ENCODE measurements at regions not wholly inside any gene's neighbourhood (a gene's known extent, or its start where the extent isn't known, plus 50 kb on each side); places are given as distances from the start of the nearest gene placed in this dataset.

DNA sequence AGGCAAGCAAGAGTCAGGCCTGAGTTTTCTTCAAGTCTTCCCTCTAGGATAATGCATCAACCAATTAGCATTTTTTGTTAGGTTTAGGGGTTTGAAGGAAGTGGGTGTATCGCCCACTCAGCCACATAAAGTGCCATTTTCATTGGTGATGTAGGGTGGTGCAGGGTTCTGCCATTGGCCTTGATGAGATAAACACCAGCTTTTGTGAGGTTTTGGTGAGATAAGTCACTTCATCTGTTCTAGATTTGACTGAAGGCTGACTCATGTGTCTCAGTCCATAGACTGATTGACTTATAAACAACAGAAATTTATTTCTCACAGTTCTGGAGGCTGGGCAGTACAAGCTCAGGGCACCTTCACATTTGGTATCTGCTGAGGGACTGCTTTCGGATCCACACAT, 84.5 kb upstream of the C3orf80 start:
- no peak for DNase-seq (ENCODE audit: low spot score)
- no peak overlapping the region for H3K4me3 ChIP-seq
- H3K36me3 ChIP-seq: no peaks in the 10 kb centered on the region
- TF ChIP-seq, protein P1, sequence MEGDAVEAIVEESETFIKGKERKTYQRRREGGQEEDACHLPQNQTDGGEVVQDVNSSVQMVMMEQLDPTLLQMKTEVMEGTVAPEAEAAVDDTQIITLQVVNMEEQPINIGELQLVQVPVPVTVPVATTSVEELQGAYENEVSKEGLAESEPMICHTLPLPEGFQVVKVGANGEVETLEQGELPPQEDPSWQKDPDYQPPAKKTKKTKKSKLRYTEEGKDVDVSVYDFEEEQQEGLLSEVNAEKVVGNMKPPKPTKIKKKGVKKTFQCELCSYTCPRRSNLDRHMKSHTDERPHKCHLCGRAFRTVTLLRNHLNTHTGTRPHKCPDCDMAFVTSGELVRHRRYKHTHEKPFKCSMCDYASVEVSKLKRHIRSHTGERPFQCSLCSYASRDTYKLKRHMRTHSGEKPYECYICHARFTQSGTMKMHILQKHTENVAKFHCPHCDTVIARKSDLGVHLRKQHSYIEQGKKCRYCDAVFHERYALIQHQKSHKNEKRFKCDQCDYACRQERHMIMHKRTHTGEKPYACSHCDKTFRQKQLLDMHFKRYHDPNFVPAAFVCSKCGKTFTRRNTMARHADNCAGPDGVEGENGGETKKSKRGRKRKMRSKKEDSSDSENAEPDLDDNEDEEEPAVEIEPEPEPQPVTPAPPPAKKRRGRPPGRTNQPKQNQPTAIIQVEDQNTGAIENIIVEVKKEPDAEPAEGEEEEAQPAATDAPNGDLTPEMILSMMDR (IDR thresholded peaks at IDR 0.05): no peak
- no peak overlapping the region for H3K27ac ChIP-seq
- H3K27me3 ChIP-seq: no peaks in the 10 kb centered on the region
- no peaks in the 10 kb centered on the region for H3K4me1 ChIP-seq
- H3K9me3 ChIP-seq: peaks cover 7 to 11% of the 10 kb centered on the region in 2 donors

DNA sequence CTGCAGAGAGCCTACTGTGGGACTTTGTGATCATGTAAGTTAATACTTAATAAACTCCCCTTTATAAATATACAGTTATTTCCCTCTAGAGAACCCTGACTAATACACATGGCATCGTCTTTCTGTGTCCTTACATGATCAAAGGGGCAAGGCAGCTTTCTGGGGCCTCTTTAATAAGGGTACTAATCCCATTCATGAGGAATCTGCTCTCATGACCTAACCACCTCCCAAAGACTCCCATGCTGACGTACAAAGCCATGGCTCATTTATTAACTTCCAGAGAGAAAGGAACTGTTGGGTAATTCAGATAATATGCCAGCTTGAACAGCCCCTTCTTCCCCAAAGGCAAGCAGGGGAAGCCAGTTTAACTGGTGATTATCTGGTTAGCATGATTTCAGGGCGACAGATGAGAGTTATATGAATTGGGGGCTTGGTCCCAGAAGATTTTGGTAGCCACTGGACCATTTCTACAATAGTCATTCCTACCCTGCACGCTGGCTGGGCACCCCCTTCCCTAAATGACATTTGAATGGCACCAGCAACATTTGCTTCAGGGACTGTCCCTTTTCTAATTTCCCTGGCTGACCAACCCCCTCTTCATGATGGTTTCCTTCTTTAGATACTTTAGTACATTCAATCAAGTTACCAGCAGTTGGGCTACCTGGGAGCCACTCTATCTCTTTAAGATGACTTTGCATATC, 83.6 kb upstream of the C3orf80 start:
- H3K27ac ChIP-seq: no peak overlapping the region
- no peak overlapping the region for H3K4me3 ChIP-seq
- peaks cover 7 to 11% of the 10 kb centered on the region in 2 donors for H3K9me3 ChIP-seq
- DNase-seq (ENCODE audit: low spot score): no peak
- H3K4me1 ChIP-seq: no peaks in the 10 kb centered on the region
- TF ChIP-seq, protein P1 (IDR thresholded peaks at IDR 0.05): no peak
- no peaks in the 10 kb centered on the region for H3K36me3 ChIP-seq
- H3K27me3 ChIP-seq: no peaks in the 10 kb centered on the region

DNA sequence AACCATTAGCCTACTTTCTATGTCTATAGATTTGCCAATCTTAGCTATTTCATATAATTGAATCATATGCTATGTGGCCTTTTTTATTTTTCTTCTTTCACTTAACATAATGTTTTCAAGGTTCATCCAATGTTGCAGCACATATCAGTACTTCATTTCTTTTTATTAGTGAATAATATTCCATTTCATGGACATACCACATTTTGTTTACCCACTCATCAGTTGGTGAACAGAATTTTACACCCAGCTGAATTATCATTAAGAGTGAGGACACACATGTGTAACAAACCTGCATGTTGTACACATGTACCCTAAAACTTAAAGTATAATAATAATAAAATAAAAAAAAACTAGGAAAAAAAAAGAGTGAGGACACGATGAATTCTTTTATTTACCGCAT, 81.7 kb upstream of the C3orf80 start:
- TF ChIP-seq, protein P1 (IDR thresholded peaks at IDR 0.05): no peak
- H3K27ac ChIP-seq: no peak overlapping the region

DNA sequence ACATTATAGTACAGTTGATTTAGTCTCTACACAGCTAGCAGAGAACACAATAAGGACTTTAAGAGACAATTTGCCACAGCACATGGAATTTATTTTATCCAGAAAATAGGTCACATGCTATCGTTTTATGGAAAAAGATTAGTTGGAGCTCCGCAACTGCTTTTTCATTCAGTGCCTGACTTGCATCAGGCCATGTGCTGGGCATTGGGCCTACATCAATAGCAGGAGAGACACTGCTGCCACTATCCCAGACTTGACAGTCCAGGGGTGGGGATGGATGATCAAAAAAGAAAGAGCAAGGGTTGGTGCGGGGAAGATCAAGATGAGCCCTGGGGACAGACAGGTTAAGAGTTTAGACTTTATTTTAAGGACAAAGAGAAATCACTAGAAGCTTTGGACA, 75.2 kb upstream of the C3orf80 start:
- TF ChIP-seq, protein P1 (IDR thresholded peaks at IDR 0.05): no peak
- Histone ChIP-seq H3K36me3 (no peaks in the 10 kb centered on the region), H3K4me3 (no peak overlapping the region), H3K4me1 (no peaks in the 10 kb centered on the region), H3K9me3 (no peaks in the 10 kb centered on the region), H3K27ac (peak overlapping the region in 1 of 2 donors; percentile 37), H3K27me3 (no peaks in the 10 kb centered on the region)
- no peak for DNase-seq (ENCODE audit: low spot score)

More for the DNA sequence above, 81.7 kb upstream of the C3orf80 start:
- H3K36me3 ChIP-seq: no peaks in the 10 kb centered on the region
- no peak for DNase-seq (ENCODE audit: low spot score)
- no peaks in the 10 kb centered on the region for H3K27me3 ChIP-seq
- H3K4me3 ChIP-seq: no peak overlapping the region
- H3K4me1 ChIP-seq: no peaks in the 10 kb centered on the region
- peaks cover 7 to 11% of the 10 kb centered on the region in 2 donors for H3K9me3 ChIP-seq

DNA sequence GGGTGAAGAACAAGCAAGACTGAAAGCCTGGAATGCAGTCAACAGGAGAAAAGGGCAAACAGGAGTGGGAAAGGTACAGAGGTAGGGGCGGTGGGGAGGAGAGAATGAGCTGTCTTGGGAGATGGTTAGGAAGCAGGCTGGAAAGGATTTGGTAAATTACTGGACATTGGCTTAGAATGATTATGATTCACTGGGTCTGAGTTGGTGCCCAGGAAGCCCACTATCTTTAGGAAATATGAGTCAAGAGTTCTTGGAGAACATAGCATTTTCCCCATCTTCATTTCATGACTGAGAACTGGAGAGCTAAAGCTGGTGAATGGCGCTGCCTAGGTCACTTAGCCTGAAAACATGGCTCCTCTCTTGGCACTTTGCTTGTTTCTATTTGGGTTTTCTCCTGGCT, 74.7 kb upstream of the C3orf80 start:
- peak overlapping the region in 1 of 2 donors; percentile 37 for H3K27ac ChIP-seq
- no peaks in the 10 kb centered on the region for H3K9me3 ChIP-seq
- no peak overlapping the region for H3K4me3 ChIP-seq
- DNase-seq (ENCODE audit: low spot score): no peak
- H3K27me3 ChIP-seq: no peaks in the 10 kb centered on the region
- no peaks in the 10 kb centered on the region for H3K4me1 ChIP-seq
- TF ChIP-seq, protein P1 (IDR thresholded peaks at IDR 0.05): no peak
- no peaks in the 10 kb centered on the region for H3K36me3 ChIP-seq

DNA sequence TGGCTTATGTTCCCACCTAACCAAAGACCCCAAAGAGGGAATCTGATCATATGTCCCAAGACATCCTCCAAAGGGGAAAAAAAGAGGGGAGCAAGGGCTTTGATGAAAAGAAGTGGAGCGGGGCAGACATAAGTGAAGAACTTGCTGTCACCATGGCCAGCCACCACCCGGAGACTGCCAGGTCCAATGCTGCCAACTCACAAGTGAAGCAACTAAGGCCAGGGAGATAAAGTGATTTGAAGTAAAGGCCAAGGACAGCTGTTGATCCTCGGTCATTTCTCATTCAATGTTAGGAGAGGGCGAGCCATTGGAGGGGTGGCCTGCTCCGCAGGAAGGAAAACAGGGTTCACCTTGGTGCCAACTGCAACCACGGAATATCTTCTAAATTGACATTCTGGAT, 72.6 kb upstream of the C3orf80 start:
- H3K27me3 ChIP-seq: no peaks in the 10 kb centered on the region
- no peaks in the 10 kb centered on the region for H3K4me1 ChIP-seq
- no peaks in the 10 kb centered on the region for H3K9me3 ChIP-seq
- no peak overlapping the region for H3K27ac ChIP-seq
- no peak for DNase-seq (ENCODE audit: low spot score)
- TF ChIP-seq, protein P1 (IDR thresholded peaks at IDR 0.05): no peak
- no peaks in the 10 kb centered on the region for H3K36me3 ChIP-seq
- no peak overlapping the region for H3K4me3 ChIP-seq
